NCI-H748 (cell line): ENCODE measurements at regions not wholly inside any gene's neighbourhood (a gene's known extent, or its start where the extent isn't known, plus 50 kb on each side); places are given as distances from the start of the nearest gene placed in this dataset.

Experiments used
- DNase-seq: peaks from one replicate; lab custom pipeline; 2025; ENCODE audit not compliant: unreplicated experiment; lab: John Stamatoyannopoulos, UW

DNA sequence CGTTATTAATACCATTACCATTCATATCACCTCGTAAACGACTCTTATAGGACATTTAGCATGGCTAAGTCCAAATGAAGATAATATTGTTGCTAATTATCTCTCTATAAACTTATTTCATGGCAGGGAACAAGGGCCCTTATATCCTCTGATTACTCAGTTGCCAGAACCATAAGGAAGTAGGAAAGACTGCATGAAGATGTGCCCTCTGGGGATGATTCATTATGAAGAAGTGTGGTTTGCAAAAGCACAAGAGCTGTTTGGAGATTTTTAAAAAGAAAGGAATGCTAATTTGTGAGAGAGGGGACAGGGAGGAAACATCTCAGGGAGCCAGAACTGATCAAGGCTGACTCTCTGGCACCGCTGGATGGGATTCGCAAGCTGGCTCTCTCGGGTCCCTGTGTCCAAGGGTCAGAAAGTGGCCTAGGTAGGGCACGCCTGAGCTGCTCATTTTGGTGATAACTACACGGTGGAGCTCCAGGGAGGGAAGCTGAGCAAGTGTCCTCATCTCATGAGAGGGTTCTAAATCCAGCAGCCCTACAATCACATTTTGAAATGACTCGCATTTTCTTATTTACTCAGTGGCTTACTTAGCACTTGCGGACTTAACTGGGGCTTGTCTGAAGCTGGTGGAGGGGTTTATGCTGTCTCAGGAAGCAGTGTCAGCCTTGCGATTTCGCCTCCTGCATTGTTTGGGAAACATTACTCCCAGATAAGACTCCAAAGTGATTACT, 136.8 kb downstream of the C5orf15 start:
- no peak for DNase-seq

DNA sequence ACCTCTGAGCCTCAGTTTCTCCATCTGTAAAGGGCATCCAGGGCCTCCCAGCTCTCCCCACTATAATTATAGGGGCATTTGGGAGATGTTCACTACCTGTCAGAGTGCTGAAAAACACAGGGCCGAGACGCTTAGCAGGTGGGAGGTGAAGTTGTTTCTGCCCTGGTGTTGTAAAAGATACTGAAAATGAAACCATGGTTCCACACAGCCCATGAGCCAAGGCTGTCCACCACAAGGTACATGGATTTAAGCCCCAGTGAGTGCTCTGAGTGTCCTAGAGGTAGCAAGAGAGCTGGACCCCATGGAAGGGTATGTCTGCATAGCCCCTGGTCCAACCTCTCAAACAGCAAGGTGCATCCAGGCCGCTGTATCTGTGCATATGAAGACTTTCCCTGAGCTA, 137.5 kb downstream of the C5orf15 start:
- DNase-seq, result no peak

DNA sequence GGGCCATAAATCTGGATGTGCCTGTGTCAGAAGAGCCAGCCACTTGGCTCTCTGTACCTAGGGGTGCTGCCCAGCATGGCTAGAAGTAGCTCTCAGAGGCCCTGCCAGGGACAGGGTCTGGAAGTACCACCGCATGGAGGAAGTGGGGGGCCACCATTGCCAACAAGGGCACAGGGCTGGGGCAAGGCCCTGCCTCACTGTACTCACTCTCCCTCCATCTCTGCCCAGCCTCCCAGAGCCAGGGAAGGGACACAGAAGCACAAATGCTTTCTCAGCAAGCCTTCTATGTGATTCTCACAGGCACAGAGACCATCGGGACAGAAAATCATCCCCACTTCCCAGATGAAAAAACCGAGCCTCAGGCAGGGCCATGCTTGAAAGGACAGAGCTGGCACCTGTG, 138.1 kb downstream of the C5orf15 start:
- DNase-seq, result no peak

DNA sequence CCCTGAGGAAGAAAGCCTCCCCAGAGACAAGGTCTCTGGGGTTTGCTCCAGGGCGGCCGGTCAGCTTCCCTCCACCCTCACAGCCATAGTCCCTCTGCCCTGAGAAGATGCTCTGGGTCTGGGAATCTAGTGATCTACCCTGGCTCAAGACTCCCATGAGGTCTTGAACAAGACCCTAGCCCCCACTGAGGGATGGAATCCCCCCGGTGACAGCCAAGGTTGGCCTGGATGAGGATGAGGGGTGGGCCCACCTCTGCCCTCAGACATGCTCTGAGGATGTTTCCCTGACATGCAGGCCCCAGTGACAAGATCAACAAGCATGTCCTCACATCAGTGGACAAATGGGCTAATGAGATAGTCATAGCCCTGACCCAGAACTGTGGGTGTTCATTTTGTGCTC, 138.6 kb downstream of the C5orf15 start:
- DNase-seq, result no peak

DNA sequence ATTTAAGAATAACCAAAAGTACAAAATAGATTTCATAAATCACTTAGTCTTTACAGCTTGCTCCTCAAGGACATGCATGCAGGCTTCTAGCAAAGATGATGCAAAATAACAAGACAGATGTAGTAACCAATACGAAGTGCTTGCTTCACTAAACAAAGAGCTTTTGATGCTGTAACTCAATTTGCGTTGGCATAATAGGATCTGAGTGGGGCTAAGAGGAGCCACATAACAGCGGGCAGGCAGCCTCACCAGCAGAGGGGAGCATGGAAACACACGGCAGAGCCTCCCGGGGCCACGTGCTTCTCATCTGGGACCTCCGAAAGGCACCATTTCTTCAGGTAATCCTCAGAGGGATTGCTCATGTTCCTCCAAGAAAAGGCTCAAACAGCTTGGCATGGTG, 139.7 kb downstream of the C5orf15 start:
- DNase-seq, result no peak

DNA sequence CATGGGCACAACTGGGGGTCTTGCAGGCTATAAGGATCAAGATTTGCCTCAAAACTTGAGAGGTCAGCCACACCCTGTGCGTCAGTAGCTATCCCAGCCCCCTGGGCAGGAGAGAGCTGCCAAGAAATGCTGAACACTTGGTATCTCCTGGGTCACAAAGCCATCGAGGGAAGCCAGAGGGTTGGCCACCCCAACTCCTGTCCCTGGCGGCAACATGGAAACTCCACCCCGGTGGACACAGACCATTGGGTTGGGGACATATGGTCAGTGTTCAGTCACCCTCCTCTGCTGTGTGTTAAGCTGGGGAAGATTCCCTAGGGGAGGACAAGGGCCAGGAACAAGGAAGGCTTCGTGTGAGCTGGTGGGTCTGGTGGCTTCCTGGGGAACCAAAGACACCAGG, 140.6 kb downstream of the C5orf15 start:
- DNase-seq, result no peak

DNA sequence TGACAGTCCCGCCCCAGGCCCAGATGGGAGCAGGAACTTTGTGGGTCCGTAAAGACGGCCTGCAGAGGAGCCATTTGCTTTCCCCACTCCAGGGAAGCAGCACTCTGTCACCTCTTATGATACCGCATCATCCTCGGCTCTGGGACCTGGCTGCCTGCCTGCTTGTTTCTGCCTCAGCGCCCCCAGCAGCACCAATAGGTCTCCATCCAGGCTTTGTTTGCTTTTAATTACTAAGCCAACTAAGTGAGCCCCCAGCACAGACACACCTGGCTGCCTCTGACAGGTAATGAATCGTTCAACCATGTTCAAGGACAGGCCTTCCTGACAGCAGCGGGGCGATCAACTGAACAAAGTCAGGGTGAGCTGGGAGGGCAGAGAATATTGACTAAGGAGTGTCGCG, 141.4 kb downstream of the C5orf15 start:
- peak; percentile 84 for DNase-seq

DNA sequence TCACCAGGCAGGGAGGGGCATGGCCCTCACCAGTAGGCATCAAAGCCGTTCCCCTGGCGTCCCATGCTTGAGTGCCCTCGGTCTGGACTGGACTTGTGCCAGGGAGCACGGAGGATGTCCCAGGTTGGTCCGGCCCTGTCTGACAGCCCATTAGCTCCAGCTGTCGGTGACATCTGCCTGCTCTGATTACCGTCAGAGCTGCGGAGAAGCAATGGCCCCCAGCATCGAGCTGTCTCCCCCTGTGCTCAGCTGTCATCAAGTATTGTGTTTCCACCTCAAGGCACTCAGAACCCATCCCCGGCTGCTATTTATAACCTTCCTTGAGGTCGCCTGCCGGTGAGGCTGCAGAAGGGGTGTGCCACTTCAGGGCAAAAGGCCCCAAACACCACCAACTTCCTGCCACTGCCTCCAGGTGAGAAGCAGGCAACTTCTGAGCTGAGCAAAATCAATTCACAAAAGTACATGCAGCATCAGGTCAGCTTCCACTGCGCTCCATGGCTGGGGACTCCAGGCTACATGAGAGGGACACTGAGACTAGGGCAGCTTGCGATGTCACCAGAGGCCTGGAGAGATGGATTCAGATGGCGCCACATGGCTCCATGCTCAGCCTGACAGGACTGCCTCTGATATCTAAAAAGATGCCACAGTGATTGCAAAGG, 142.7 kb downstream of the C5orf15 start:
- DNase-seq, result no peak

DNA sequence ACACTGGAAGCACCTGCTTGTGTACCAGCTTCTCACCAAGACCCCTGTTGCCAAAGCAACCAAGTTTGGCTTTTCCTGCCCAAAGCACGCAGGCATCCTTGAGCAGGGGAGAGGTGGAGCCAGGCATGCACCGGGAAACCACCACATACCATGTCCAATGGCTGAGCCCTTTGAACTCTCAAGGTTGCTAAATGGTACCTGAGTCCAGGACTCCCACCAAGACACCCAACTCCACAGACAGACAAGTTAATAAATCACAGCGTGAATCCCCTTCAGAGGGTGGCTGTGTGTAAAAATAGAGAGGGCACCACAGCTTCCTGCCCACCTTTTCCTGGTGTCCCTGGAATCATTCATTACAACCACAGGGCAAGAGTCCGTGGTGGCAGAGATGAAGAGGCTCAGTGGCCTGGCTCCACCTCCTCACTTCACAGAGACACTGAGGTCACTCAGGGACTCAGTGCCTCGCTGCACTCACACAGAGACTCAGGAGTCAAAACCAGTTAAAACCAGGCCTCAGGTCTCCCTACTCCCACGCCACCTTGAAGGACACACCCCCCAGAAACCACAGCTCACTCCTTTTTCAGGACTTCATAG, 143.7 kb downstream of the C5orf15 start:
- no peak for DNase-seq

DNA sequence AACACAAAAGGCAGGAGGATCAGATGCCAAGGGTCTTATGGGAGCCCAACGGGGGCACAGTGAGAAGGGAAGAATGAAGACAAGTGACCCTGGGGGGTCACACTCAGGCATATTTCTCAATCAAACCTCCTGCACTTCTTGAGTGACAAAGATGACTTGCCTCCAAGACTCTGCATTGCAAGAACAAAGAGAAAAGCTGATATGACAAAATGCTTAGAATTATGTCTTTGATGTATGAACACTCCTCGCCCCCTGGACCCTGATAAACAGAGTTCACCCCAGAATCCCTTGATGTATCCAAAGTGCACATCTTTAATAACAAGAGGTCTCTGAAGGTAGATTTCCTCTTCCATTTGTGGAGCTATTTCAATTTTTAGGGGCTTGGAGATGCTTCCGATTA, 146.5 kb downstream of the C5orf15 start:
- DNase-seq, result no peak

DNA sequence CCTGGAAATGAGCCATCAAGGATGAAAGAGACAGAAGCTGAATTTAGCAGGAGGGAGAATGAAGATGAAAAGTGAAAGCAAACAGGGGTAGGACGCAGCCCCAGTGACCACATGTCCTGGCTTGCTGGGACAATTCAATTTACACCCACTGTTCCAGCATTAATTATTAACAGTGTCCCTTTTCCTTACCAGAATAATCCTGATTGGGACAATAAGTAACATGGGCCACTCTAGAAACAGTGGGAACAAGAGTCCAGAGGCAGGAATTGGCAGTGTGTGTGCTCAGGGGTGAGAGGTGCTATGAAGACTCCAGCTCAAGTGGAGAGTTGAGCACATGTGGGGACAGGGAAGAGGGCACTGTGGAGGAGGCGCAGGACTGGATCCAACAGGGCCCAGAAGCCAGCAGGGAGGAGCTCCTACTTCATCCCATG, 147.1 kb downstream of the C5orf15 start:
- no peak for DNase-seq

DNA sequence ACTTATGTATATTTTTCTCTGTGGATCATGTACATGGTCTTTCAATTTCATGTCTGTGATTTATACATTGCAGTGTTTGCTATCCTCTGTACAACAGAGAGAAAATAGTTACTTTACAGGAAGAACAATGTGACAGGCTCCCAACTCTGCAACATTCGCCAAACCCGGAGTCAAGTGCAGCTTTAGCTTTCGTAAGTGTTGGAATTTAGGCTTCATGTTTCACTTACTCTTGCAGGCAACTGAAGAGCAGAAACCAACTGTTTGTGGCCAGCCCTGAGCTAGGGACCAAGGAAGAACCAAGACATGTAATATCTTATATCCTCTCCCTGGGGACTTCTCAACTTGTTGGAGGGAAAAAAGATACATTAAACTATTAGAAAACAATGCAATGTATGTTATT, 147.9 kb downstream of the C5orf15 start:
- DNase-seq, result no peak

DNA sequence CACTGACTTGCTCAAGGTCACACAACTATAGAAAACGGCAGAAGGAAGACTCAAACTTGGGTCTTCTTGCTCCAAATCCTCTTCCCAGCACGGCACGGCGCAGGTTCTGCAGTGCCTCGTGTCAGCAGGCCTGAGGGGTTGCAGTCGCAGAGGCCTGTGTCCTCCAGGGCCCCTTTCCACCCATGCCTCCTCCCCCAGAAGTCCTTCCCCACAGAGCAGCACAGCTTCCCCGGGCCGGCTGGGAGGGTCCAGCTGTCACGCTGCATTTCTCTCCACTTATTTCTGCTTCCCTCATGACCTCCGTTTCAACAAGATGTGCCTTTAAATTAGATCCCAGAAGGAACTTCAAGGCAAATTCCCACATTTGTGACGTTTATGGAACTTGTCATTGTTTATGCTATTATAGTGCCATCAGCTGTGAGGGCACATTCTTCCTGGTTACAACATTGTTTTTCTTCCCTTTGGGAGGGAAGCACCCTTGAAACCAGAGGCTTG, 148.4 kb downstream of the C5orf15 start:
- DNase-seq, result no peak

DNA sequence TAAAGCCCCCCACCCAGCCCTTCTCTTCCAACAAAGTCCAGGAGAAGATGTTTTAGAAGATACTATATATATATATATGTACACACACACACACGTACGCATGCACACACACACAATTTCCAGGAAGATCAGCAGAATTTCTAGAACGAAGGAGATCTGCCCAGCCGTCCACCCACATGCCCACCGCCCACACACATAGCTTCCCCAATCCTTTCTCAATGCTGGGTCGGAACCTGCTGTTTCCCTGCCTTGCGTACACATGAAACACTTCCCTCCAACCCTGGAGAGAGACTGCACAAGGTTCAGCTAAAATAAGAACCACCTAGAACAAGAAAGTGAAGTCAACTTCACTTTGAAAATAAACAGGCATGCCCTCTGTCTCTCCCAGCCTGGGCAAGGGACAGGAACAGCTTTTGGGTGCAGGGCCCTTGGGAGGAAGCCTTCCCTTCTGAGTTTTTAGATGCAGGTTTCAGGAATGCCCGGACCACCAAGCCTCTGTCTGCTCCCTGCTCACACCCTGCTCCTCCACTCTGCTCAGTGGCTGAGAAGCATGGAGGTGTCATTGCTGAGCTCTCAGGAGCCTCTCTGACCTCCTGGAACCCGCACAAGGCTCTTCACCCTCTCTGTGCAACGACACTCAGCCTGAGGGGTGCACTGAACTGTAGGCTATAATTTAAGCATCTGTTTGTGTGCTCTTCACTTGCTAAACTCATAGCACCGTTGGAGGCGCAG, 149.4 kb downstream of the C5orf15 start:
- DNase-seq, result no peak

DNA sequence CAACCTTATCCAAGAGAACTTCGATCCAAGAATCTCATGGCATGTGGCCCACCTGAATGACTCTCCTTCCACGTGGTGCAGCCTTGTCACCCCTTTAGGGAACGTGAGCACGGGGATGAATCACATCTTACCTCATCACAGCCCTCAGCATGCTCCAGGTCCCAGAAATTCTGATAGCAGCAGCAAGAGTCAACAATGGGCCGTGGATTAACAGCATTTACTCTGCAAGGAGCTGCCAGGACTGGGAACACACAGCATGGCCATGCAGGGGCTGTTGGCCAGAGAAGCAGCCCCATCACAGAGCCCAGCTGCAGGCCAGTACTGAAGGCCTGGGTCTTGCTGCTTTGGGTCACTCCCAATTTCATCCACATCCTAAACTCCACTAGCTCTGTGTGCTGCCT, 150.4 kb downstream of the C5orf15 start:
- DNase-seq, result no peak

DNA sequence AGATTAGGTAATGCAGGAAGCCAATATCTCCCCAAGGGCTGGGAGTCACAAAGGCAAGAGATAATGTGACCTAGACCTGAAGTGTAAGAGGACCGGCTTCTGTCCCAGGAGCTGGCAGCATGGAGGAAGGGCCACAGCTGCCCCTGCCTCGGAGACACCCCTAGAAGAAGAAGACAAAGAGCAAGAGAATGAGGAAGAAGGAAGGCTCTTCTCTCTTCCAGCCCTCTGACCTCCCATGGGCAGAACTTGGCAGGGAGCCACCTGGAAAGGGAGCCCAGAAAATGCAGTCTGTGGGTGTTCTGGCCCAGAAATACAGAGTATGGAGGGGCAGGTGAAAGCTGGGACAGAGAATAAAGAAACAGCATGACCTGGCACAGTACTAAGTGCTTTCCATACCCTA, 151.0 kb downstream of the C5orf15 start:
- no peak for DNase-seq

DNA sequence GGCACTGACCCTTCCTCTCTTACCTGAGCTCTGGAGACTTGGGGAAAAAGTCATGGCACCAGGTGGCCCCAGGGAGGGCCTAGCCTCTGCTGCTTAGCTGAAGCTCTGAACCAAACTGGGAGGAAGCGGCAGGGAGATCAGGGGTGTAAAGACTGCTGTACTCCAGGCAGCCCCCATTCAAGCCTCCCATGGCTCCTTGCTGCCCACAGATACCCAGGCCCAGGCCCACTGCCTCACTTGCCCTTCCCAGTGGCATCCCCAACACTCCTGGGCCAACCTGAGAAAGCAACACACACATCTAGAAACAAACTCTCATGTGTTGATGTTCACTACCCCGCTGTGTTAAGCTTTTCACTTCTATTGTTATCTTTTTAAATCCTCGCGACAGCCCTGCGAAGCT, 151.6 kb downstream of the C5orf15 start:
- DNase-seq, result no peak

DNA sequence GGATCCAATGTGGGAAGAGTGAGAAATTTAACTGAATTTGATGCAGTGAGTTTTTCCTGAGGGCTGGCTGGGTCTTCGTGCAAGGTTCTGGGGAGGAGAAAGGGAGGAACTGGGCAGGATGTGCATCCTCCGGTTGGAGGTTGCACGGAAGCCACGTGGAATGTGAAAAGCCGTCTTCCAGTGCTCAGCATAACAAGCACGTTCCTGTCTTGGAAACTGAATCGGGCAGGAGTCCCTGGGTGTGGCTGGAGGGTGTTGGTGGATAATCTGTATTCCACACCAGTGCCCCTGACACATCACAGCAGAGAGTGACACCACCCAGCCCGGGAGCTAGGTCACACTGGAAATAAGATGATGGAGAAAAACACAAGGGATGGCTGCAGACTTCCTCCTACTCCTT, 154.3 kb downstream of the C5orf15 start:
- no peak for DNase-seq

DNA sequence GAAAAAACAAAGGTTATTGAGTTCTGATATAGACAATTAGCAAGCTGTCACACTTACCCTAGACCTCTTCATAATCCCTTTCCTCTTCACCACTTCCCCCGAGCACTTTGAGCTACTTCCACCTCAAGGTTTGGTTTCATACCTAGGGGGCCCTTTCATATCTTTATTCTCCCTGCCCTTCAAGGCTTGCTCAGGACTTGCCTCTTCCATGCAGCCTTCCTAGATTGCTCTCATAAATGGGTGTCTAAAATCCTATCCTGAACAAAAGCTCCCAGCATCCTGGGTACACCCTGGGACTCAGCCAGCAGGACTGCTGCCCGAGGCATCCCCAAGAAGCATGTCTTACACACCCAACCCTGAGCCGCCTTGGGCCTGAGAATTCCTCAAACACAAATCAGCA, 157.3 kb downstream of the C5orf15 start:
- DNase-seq, result no peak

DNA sequence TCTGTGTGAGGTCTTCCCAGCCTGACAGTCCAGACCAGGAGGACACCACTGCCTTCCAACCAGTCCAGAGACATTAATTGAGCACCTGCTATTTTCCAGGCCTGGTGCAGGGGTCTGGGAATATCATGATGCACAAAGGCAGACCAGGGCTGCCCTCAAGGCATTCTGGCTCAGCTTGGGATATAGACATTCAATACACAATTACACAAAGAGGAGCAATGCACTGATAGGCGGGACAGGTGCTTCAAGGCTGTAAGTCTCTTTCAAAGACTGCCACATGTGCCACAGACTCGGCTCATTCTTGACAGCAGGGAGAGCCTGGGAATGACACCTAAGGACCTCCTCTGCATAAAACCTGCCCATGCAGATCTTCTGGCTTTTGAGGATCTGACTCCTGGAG, 158.6 kb downstream of the C5orf15 start:
- DNase-seq, result no peak

DNA sequence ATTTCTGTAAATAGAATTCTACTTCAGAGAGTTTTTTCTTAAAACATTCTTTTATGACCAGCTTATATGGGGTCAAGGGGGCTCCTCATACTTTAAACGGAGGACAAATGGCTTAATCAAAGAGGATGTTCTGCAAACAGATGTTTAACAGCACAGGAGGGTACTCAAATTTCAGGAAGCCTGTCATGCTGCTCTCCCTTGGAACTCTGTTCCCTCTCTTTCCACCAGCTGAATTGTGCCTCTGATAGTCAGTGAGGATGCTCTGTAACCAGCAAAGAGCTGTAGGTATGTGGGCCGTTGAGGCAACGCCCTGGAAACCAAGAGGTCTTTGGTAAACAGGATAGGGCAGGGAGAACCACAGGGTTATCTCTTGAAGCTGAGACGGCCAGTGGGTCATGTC, 161.1 kb downstream of the C5orf15 start:
- DNase-seq, result peak; percentile 73

DNA sequence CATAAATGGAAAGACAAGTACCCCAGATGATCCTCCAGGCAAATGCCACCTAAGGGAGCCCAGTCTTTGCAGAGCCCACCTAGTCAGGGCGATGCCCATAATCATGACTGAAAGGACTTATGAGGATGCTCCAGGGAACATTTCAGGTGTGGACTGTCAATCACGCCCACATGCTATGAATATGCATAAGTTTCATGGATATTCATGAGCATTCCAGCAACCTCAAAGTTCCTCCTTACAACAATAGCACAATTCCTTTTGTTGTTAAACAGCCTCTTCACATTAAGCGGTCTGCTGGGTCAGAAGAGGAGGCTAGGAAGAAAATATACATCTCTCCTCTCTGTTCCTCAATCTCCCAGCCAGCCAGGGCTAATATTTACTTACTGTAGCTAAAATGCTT, 161.6 kb downstream of the C5orf15 start:
- DNase-seq, result no peak
